ENCODE measurements at regions not wholly inside any gene's neighbourhood (a gene's known extent, or its start where the extent isn't known, plus 50 kb on each side); places are given as distances from the start of the nearest gene placed in this dataset.

DNA sequence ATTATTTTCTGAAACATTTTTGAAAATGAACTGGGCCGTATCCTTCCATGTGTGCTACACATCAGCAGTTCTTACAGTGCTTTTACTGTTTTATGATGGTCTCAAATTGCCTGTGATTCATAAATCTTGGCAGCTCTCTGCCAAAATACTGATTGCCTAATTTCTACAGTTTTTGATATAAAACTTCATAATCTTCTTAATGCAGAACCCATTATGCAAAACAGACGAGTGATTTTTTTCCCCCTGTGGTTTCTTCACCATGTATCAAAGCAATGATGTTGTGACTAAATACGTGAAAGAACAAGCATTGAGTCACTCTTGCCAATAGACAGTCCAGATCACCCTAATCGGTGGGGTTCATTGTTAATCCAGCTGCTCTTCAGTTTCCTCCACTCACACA lies 156.4 kb upstream of the WDR1 start:
- Histone ChIP-seq H2AFZ (ENCODE audit: low read depth, low read length, poor library complexity, severe bottlenecking) (no peak overlapping the region), H3K9ac (ENCODE audit: low read length) (no peak overlapping the region), H3K4me1 (ENCODE audit: control insufficient read depth in 1 of 2, insufficient read depth in 2 of 2, low read length in 2 of 2) (no peaks in the 10 kb centered on the region), H3K4me3 (replicated peaks in 1 of 2; ENCODE audit: low read depth in 1 of 2, low read length in 2 of 2) (no peak overlapping the region), H3K79me2 (ENCODE audit: insufficient read depth, low read length) (no peaks in the 10 kb centered on the region), H3K27ac (ENCODE audit: low read depth, low read length) (no peak overlapping the region), H4K20me1 (ENCODE audit: insufficient read depth) (no peaks in the 10 kb centered on the region), H3K27me3 (ENCODE audit: insufficient read depth, low read length) (peaks cover 45% of the 10 kb centered on the region), H3K9me2 (ENCODE audit: insufficient read depth) (no peaks in the 10 kb centered on the region), H3K9me3 (ENCODE audit: control insufficient read depth in 1 of 2, insufficient read depth in 1 of 2, low read depth in 1 of 2, low read length in 2 of 2) (no peaks in the 10 kb centered on the region), H3K4me2 (ENCODE audit: low read length) (no peak overlapping the region), H3K36me3 (ENCODE audit: control insufficient read depth in 1 of 2, insufficient read depth in 2 of 2, low read length in 2 of 2) (no peaks in the 10 kb centered on the region)
- RAD21 ChIA-PET (ENCODE audit: low non-redundant PET in 1 of 2, low total read pairs in 2 of 2, uncharacterized antibody in 2 of 2, unreplicated experiment in 2 of 2) = no interaction called here
- intact Hi-C loops (cut with micrococcal nuclease) = no loop called here
- DNase-seq (ENCODE audit: low read depth, low spot score) = no peak
- ATAC-seq = no peak
- CTCF ChIA-PET = no interaction called here
- no TSS peak for BruUV-seq (replicated peaks)
- POLR2A ChIA-PET = no interaction called here
- TF ChIP-seq CEBPB (IDR thresholded peaks at IDR 0.05; ENCODE audit: low read depth) (no peak), SP1 (IDR thresholded peaks at IDR 0.05; ENCODE audit: low read depth) (no peak), SIN3A (IDR thresholded peaks at IDR 0.05; ENCODE audit: low read depth) (no peak), CBX3 (IDR thresholded peaks at IDR 0.05; ENCODE audit: low read depth) (no peak), POLR2AphosphoS5 (IDR thresholded peaks at IDR 0.05; ENCODE audit: low read depth, low read length) (no peak), FOSL1 (IDR thresholded peaks at IDR 0.05; ENCODE audit: low read depth) (no peak)
- TF ChIP-seq, protein P1, sequence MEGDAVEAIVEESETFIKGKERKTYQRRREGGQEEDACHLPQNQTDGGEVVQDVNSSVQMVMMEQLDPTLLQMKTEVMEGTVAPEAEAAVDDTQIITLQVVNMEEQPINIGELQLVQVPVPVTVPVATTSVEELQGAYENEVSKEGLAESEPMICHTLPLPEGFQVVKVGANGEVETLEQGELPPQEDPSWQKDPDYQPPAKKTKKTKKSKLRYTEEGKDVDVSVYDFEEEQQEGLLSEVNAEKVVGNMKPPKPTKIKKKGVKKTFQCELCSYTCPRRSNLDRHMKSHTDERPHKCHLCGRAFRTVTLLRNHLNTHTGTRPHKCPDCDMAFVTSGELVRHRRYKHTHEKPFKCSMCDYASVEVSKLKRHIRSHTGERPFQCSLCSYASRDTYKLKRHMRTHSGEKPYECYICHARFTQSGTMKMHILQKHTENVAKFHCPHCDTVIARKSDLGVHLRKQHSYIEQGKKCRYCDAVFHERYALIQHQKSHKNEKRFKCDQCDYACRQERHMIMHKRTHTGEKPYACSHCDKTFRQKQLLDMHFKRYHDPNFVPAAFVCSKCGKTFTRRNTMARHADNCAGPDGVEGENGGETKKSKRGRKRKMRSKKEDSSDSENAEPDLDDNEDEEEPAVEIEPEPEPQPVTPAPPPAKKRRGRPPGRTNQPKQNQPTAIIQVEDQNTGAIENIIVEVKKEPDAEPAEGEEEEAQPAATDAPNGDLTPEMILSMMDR (IDR thresholded peaks at IDR 0.05 in 2 of 3, conservative IDR thresholded peaks at IDR 0.05 in 1 of 3; ENCODE audit: borderline replicate concordance in 1 of 3, insufficient read depth in 1 of 3, low read depth in 2 of 3, low read length in 2 of 3) = no peak

DNA sequence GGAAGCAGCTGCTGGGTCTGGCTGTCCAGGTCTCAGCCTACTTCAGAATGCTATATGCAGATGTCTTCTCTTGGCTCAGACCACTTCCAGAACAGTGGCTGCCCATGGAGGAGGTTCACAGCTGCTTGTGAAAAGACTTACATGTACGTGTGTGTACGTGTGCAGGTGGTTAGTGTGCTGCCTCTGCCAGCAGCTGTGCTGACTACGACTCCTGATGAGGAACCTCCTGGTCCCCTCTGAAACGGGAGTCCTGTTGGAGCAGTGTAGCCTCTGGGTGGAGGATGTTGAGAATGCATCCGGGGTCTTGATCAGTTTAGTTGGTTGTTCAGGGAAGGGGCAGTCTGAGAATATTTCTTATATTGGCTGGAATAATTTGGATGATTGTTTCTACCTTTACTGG lies 155.9 kb upstream of the WDR1 start:
- ATAC-seq (no peak), DNase-seq (ENCODE audit: low read depth, low spot score) (no peak)
- no peak for TF ChIP-seq EZH2 (IDR thresholded peaks at IDR 0.05)
- Histone ChIP-seq H2AFZ (ENCODE audit: low read depth, low read length, poor library complexity, severe bottlenecking) (no peak overlapping the region), H3K4me2 (ENCODE audit: low read length) (no peak overlapping the region), H3K9ac (ENCODE audit: low read length) (no peak overlapping the region), H3K27ac (ENCODE audit: low read depth, low read length) (no peak overlapping the region), H3K4me1 (ENCODE audit: control insufficient read depth in 1 of 2, insufficient read depth in 2 of 2, low read length in 2 of 2) (no peaks in the 10 kb centered on the region), H3K9me2 (ENCODE audit: insufficient read depth) (no peaks in the 10 kb centered on the region), H3K27me3 (ENCODE audit: insufficient read depth, low read length) (peaks cover 42% of the 10 kb centered on the region), H3K36me3 (ENCODE audit: control insufficient read depth in 1 of 2, insufficient read depth in 2 of 2, low read length in 2 of 2) (no peaks in the 10 kb centered on the region), H4K20me1 (ENCODE audit: insufficient read depth) (no peaks in the 10 kb centered on the region), H3K9me3 (ENCODE audit: control insufficient read depth in 1 of 2, insufficient read depth in 1 of 2, low read depth in 1 of 2, low read length in 2 of 2) (no peaks in the 10 kb centered on the region), H3K79me2 (ENCODE audit: insufficient read depth, low read length) (no peaks in the 10 kb centered on the region), H3K4me3 (replicated peaks in 1 of 2; ENCODE audit: low read depth in 1 of 2, low read length in 2 of 2) (no peak overlapping the region)
- BruUV-seq (replicated peaks) = no TSS peak
- CTCF ChIA-PET = no interaction called here
- RAD21 ChIA-PET (ENCODE audit: low non-redundant PET in 1 of 2, low total read pairs in 2 of 2, uncharacterized antibody in 2 of 2, unreplicated experiment in 2 of 2) = no interaction called here
- POLR2A ChIA-PET = no interaction called here
- intact Hi-C loops (cut with micrococcal nuclease) = no loop called here

Data from HCT116 (cell line).